ENCODE measurements at regions not wholly inside any gene's neighbourhood (a gene's known extent, or its start where the extent isn't known, plus 50 kb on each side); places are given as distances from the start of the nearest gene placed in this dataset.

DNA sequence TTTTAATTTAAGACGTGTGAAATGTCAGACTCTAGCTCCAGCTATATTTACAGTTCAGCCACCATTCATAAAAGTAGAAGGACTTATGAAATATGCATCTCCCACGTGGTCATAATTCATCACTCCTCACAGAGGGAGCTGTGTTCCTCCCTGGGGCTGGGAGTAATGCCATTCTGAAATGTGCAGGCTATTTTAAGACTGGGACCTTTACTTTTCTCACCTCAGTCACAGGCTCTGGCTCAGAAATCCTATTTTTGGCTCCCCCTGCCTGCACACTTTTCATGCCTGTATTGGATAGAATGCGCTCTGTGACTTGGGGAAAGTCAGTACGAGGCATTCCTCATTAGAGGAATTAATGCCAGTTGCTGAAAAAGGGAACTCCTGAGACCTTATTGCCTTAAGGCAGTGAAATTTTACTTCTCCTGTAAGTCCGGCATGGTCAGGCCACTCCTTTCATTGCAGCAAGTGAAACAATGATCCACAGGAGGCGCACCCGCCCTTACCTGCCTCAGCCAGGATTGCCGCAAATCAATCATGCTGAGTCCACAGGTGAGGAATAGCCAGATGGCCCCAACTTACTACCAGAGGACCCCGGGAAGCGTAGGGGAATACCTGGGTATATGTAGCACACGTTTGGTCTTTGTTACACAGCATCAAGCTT lies 1133.2 kb upstream of the TMEM132C start:
- TF ChIP-seq, protein P1, sequence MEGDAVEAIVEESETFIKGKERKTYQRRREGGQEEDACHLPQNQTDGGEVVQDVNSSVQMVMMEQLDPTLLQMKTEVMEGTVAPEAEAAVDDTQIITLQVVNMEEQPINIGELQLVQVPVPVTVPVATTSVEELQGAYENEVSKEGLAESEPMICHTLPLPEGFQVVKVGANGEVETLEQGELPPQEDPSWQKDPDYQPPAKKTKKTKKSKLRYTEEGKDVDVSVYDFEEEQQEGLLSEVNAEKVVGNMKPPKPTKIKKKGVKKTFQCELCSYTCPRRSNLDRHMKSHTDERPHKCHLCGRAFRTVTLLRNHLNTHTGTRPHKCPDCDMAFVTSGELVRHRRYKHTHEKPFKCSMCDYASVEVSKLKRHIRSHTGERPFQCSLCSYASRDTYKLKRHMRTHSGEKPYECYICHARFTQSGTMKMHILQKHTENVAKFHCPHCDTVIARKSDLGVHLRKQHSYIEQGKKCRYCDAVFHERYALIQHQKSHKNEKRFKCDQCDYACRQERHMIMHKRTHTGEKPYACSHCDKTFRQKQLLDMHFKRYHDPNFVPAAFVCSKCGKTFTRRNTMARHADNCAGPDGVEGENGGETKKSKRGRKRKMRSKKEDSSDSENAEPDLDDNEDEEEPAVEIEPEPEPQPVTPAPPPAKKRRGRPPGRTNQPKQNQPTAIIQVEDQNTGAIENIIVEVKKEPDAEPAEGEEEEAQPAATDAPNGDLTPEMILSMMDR (IDR thresholded peaks at IDR 0.05; ENCODE audit: poor library complexity, severe bottlenecking) = no peak
- TF ChIP-seq SMC3 (conservative IDR thresholded peaks at IDR 0.05; ENCODE audit: poor library complexity) = no peak
- TF ChIP-seq EZH2 (IDR thresholded peaks at IDR 0.05; ENCODE audit: borderline replicate concordance, insufficient read depth, low read length, poor library complexity, severe bottlenecking) = no peak
- TF ChIP-seq, protein P2, sequence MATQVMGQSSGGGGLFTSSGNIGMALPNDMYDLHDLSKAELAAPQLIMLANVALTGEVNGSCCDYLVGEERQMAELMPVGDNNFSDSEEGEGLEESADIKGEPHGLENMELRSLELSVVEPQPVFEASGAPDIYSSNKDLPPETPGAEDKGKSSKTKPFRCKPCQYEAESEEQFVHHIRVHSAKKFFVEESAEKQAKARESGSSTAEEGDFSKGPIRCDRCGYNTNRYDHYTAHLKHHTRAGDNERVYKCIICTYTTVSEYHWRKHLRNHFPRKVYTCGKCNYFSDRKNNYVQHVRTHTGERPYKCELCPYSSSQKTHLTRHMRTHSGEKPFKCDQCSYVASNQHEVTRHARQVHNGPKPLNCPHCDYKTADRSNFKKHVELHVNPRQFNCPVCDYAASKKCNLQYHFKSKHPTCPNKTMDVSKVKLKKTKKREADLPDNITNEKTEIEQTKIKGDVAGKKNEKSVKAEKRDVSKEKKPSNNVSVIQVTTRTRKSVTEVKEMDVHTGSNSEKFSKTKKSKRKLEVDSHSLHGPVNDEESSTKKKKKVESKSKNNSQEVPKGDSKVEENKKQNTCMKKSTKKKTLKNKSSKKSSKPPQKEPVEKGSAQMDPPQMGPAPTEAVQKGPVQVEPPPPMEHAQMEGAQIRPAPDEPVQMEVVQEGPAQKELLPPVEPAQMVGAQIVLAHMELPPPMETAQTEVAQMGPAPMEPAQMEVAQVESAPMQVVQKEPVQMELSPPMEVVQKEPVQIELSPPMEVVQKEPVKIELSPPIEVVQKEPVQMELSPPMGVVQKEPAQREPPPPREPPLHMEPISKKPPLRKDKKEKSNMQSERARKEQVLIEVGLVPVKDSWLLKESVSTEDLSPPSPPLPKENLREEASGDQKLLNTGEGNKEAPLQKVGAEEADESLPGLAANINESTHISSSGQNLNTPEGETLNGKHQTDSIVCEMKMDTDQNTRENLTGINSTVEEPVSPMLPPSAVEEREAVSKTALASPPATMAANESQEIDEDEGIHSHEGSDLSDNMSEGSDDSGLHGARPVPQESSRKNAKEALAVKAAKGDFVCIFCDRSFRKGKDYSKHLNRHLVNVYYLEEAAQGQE (IDR thresholded peaks at IDR 0.05; ENCODE audit: borderline replicate concordance) = no peak
- TF ChIP-seq POLR2AphosphoS5 (IDR thresholded peaks at IDR 0.05) = no peak
